ENCODE measurements at regions not wholly inside any gene's neighbourhood (a gene's known extent, or its start where the extent isn't known, plus 50 kb on each side); places are given as distances from the start of the nearest gene placed in this dataset.
A peak's percentile ranks its signal among the peaks of the same experiment; 100 is the strongest.

GRCh38 chr11:8340296-8340695 is 76.6 kb upstream of the LMO1 start:
- Histone ChIP-seq H3K9me3 (ENCODE audit: insufficient read depth, low read length) (no peaks in the 10 kb centered on the region), H3K36me3 (ENCODE audit: insufficient read depth, insufficient read length, low read length) (no peaks in the 10 kb centered on the region), H3K4me3 (ENCODE audit: insufficient read length, low read depth) (no peak overlapping the region), H3K9ac (ENCODE audit: insufficient read length, low read depth) (no peak overlapping the region), H3K4me1 (ENCODE audit: insufficient read depth, insufficient read length) (peaks cover 15% of the 10 kb centered on the region), H3K27me3 (ENCODE audit: insufficient read depth, insufficient read length) (no peaks in the 10 kb centered on the region)
- TF ChIP-seq YY1 (IDR thresholded peaks at IDR 0.05; ENCODE audit: insufficient read depth, insufficient read length) = no peak
- no peak for TF ChIP-seq ZNF274 (IDR thresholded peaks at IDR 0.05; ENCODE audit: low read depth, low read length)
- TF ChIP-seq SUZ12 (IDR thresholded peaks at IDR 0.05; ENCODE audit: extremely low read depth, insufficient read depth, insufficient read length) = no peak
- DNase-seq (ENCODE audit: low read depth, low spot score) = no peak

DNA sequence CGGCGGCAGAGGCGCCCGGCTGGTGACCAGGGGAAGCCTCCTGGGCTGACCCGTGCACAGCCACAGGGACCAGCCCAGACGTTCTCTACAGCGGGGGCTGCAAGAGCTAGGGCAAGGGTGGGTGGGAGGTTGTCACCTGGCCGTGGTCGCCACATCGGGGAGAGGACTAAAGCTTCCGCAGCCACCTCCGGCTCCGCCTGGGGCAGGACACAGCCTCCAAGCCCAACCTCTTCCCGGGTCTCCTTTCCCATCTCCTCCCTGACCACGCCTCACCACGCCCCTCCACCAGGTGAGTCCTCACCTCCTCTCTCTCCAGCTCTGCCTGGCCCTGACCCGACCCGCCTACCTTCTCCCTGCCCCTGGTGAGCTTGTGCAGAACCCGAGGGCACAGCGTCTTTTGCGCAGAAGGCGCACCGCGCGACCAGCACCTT is 75.9 kb upstream of the LMO1 start:
- Histone ChIP-seq H3K27me3 (ENCODE audit: insufficient read depth, insufficient read length) (no peaks in the 10 kb centered on the region), H3K9ac (ENCODE audit: insufficient read length, low read depth) (no peak overlapping the region), H3K4me3 (ENCODE audit: insufficient read length, low read depth) (no peak overlapping the region), H3K4me1 (ENCODE audit: insufficient read depth, insufficient read length) (peaks cover 21% of the 10 kb centered on the region), H3K9me3 (ENCODE audit: insufficient read depth, low read length) (no peaks in the 10 kb centered on the region), H3K36me3 (ENCODE audit: insufficient read depth, insufficient read length, low read length) (no peaks in the 10 kb centered on the region)
- no peak for DNase-seq (ENCODE audit: low read depth, low spot score)
- TF ChIP-seq SUZ12 (IDR thresholded peaks at IDR 0.05; ENCODE audit: extremely low read depth, insufficient read depth, insufficient read length) (no peak), ZNF274 (IDR thresholded peaks at IDR 0.05; ENCODE audit: low read depth, low read length) (no peak), YY1 (IDR thresholded peaks at IDR 0.05; ENCODE audit: insufficient read depth, insufficient read length) (no peak)

DNA sequence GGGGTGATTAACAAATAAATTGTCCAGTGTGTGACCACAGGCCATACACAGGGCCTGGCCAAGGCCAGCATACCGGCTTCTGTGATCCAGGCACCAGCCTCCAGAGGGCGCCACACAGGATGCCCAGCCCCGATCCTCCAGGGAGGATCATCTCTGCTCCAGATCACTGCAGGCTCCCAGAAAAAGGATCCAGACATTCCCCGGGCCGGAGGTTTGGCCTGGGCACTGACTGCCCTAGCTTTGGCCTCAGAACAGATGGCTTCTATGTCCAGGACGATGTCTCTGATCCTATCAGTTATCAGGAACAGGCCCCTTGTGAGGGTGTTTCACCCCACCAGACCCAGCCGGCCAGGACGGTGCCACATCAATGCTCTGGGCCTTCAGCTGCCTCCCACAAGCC is 74.5 kb upstream of the LMO1 start:
- Histone ChIP-seq H3K9ac (ENCODE audit: insufficient read length, low read depth) (no peak overlapping the region), H3K36me3 (ENCODE audit: insufficient read depth, insufficient read length, low read length) (no peaks in the 10 kb centered on the region), H3K27me3 (ENCODE audit: insufficient read depth, insufficient read length) (no peaks in the 10 kb centered on the region), H3K4me1 (ENCODE audit: insufficient read depth, insufficient read length) (peaks cover 32% of the 10 kb centered on the region), H3K4me3 (ENCODE audit: insufficient read length, low read depth) (no peak overlapping the region), H3K9me3 (ENCODE audit: insufficient read depth, low read length) (no peaks in the 10 kb centered on the region)
- no peak for TF ChIP-seq SUZ12 (IDR thresholded peaks at IDR 0.05; ENCODE audit: extremely low read depth, insufficient read depth, insufficient read length)
- no peak for TF ChIP-seq YY1 (IDR thresholded peaks at IDR 0.05; ENCODE audit: insufficient read depth, insufficient read length)
- no peak for TF ChIP-seq ZNF274 (IDR thresholded peaks at IDR 0.05; ENCODE audit: low read depth, low read length)
- DNase-seq (ENCODE audit: low read depth, low spot score) = no peak

- Histone ChIP-seq H3K9ac (ENCODE audit: insufficient read length, low read depth) (peak overlapping the region; percentile 50), H3K4me3 (ENCODE audit: insufficient read length, low read depth) (no peak overlapping the region), H3K27me3 (ENCODE audit: insufficient read depth, insufficient read length) (no peaks in the 10 kb centered on the region), H3K36me3 (ENCODE audit: insufficient read depth, insufficient read length, low read length) (no peaks in the 10 kb centered on the region), H3K9me3 (ENCODE audit: insufficient read depth, low read length) (no peaks in the 10 kb centered on the region), H3K4me1 (ENCODE audit: insufficient read depth, insufficient read length) (peaks cover 32% of the 10 kb centered on the region)
- DNase-seq (ENCODE audit: low read depth, low spot score) = no peak
- TF ChIP-seq YY1 (IDR thresholded peaks at IDR 0.05; ENCODE audit: insufficient read depth, insufficient read length) = no peak
- TF ChIP-seq ZNF274 (IDR thresholded peaks at IDR 0.05; ENCODE audit: low read depth, low read length) = no peak
- no peak for TF ChIP-seq SUZ12 (IDR thresholded peaks at IDR 0.05; ENCODE audit: extremely low read depth, insufficient read depth, insufficient read length)
Measured at GRCh38 chr11:8337130-8337795, 73.6 kb upstream of the LMO1 start.

- DNase-seq (ENCODE audit: low read depth, low spot score) = no peak
- TF ChIP-seq SUZ12 (IDR thresholded peaks at IDR 0.05; ENCODE audit: extremely low read depth, insufficient read depth, insufficient read length) (no peak), ZNF274 (IDR thresholded peaks at IDR 0.05; ENCODE audit: low read depth, low read length) (no peak), YY1 (IDR thresholded peaks at IDR 0.05; ENCODE audit: insufficient read depth, insufficient read length) (no peak)
- Histone ChIP-seq H3K9me3 (ENCODE audit: insufficient read depth, low read length) (no peaks in the 10 kb centered on the region), H3K27me3 (ENCODE audit: insufficient read depth, insufficient read length) (no peaks in the 10 kb centered on the region), H3K4me1 (ENCODE audit: insufficient read depth, insufficient read length) (peaks cover 32% of the 10 kb centered on the region), H3K36me3 (ENCODE audit: insufficient read depth, insufficient read length, low read length) (no peaks in the 10 kb centered on the region), H3K9ac (ENCODE audit: insufficient read length, low read depth) (peak overlapping the region; percentile 50), H3K4me3 (ENCODE audit: insufficient read length, low read depth) (no peak overlapping the region)
Measured at GRCh38 chr11:8336356-8337129, 72.9 kb upstream of the LMO1 start.

GRCh38 chr11:8335683-8336082 is 72.0 kb upstream of the LMO1 start:
- TF ChIP-seq ZNF274 (IDR thresholded peaks at IDR 0.05; ENCODE audit: low read depth, low read length) (no peak), SUZ12 (IDR thresholded peaks at IDR 0.05; ENCODE audit: extremely low read depth, insufficient read depth, insufficient read length) (no peak), YY1 (IDR thresholded peaks at IDR 0.05; ENCODE audit: insufficient read depth, insufficient read length) (no peak)
- H3K27me3 ChIP-seq (ENCODE audit: insufficient read depth, insufficient read length) = peaks cover 7% of the 10 kb centered on the region
- no peak overlapping the region for H3K4me3 ChIP-seq (ENCODE audit: insufficient read length, low read depth)
- peaks cover 35% of the 10 kb centered on the region for H3K4me1 ChIP-seq (ENCODE audit: insufficient read depth, insufficient read length)
- DNase-seq (ENCODE audit: low read depth, low spot score) = no peak
- H3K9ac ChIP-seq (ENCODE audit: insufficient read length, low read depth) = no peak overlapping the region
- H3K9me3 ChIP-seq (ENCODE audit: insufficient read depth, low read length) = no peaks in the 10 kb centered on the region
- H3K36me3 ChIP-seq (ENCODE audit: insufficient read depth, insufficient read length, low read length) = no peaks in the 10 kb centered on the region

DNA sequence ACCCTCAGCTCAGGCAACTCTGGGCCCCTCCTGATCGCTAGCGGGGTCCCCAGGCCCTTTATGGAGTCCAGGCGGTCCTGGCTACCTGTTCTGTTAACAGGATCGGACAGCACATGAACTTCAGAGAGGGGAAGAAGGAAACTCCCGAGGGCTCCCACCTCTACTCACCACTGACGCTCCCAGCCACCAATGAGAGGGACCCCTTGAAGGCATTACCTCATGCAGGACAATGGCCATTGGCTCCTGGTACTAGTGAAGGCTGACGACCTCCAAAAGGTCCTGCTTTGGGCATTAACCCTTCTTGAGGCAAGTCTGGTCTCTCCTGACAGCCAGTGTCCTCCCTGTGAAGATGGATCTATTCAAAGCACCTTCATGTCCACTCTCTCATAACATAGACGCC is 71.5 kb upstream of the LMO1 start:
- TF ChIP-seq YY1 (IDR thresholded peaks at IDR 0.05; ENCODE audit: insufficient read depth, insufficient read length) (no peak), SUZ12 (IDR thresholded peaks at IDR 0.05; ENCODE audit: extremely low read depth, insufficient read depth, insufficient read length) (no peak), ZNF274 (IDR thresholded peaks at IDR 0.05; ENCODE audit: low read depth, low read length) (no peak)
- Histone ChIP-seq H3K9me3 (ENCODE audit: insufficient read depth, low read length) (no peaks in the 10 kb centered on the region), H3K4me1 (ENCODE audit: insufficient read depth, insufficient read length) (peaks cover 38% of the 10 kb centered on the region), H3K36me3 (ENCODE audit: insufficient read depth, insufficient read length, low read length) (no peaks in the 10 kb centered on the region), H3K4me3 (ENCODE audit: insufficient read length, low read depth) (no peak overlapping the region), H3K27me3 (ENCODE audit: insufficient read depth, insufficient read length) (peaks cover 7% of the 10 kb centered on the region), H3K9ac (ENCODE audit: insufficient read length, low read depth) (no peak overlapping the region)
- no peak for DNase-seq (ENCODE audit: low read depth, low spot score)

Data from NT2/D1 (cell line).